ENCODE measurements at regions not wholly inside any gene's neighbourhood (a gene's known extent, or its start where the extent isn't known, plus 50 kb on each side); places are given as distances from the start of the nearest gene placed in this dataset.

GRCh38 chr2:78351208-78351607 is 674.3 kb upstream of the REG3G start:
- CTCF ChIA-PET = no interaction called here
- H3K36me3 Mint-ChIP-seq = no peaks in the 10 kb centered on the region
- no peaks in the 10 kb centered on the region for H3K27me3 Mint-ChIP-seq
- H3K9me3 Mint-ChIP-seq = peaks cover 6% of the 10 kb centered on the region
- H3K27ac Mint-ChIP-seq = no peak overlapping the region
- H3K4me3 Mint-ChIP-seq = no peak overlapping the region
- DNase-seq = no peak
- H3K4me1 Mint-ChIP-seq = no peaks in the 10 kb centered on the region

GRCh38 chr2:78353168-78353567 is 672.3 kb upstream of the REG3G start:
- Mint-ChIP-seq H3K4me3 (no peak overlapping the region), H3K27me3 (no peaks in the 10 kb centered on the region), H3K4me1 (no peaks in the 10 kb centered on the region), H3K27ac (no peak overlapping the region), H3K36me3 (no peaks in the 10 kb centered on the region), H3K9me3 (peaks cover 7% of the 10 kb centered on the region)
- CTCF ChIA-PET = no interaction called here
- no peak for DNase-seq

- no peak overlapping the region for H3K27ac Mint-ChIP-seq
- no peaks in the 10 kb centered on the region for H3K36me3 Mint-ChIP-seq
- no peak for DNase-seq
- no peaks in the 10 kb centered on the region for H3K4me1 Mint-ChIP-seq
- H3K27me3 Mint-ChIP-seq = no peaks in the 10 kb centered on the region
- CTCF ChIA-PET = no interaction called here
- no peak overlapping the region for H3K4me3 Mint-ChIP-seq
- H3K9me3 Mint-ChIP-seq = peaks cover 13% of the 10 kb centered on the region
Measured at GRCh38 chr2:78355967-78356366, 669.5 kb upstream of the REG3G start.

- H3K27me3 Mint-ChIP-seq = no peaks in the 10 kb centered on the region
- no peaks in the 10 kb centered on the region for H3K4me1 Mint-ChIP-seq
- no peak overlapping the region for H3K27ac Mint-ChIP-seq
- CTCF ChIA-PET = no interaction called here
- no peaks in the 10 kb centered on the region for H3K36me3 Mint-ChIP-seq
- no peak overlapping the region for H3K4me3 Mint-ChIP-seq
- H3K9me3 Mint-ChIP-seq = peaks cover 2% of the 10 kb centered on the region
- no peak for DNase-seq
Measured at GRCh38 chr2:78383576-78383975, 641.9 kb upstream of the REG3G start.

GRCh38 chr2:78397198-78397597 is 628.3 kb upstream of the REG3G start:
- CTCF ChIA-PET = no interaction called here
- H3K4me3 Mint-ChIP-seq = no peak overlapping the region
- H3K9me3 Mint-ChIP-seq = peaks cover 33% of the 10 kb centered on the region
- DNase-seq = no peak
- no peak overlapping the region for H3K27ac Mint-ChIP-seq
- no peaks in the 10 kb centered on the region for H3K36me3 Mint-ChIP-seq
- no peaks in the 10 kb centered on the region for H3K4me1 Mint-ChIP-seq
- H3K27me3 Mint-ChIP-seq = no peaks in the 10 kb centered on the region

- Mint-ChIP-seq H3K9me3 (peaks cover 11% of the 10 kb centered on the region), H3K4me1 (no peaks in the 10 kb centered on the region), H3K36me3 (no peaks in the 10 kb centered on the region), H3K4me3 (no peak overlapping the region), H3K27ac (no peak overlapping the region), H3K27me3 (no peaks in the 10 kb centered on the region)
- CTCF ChIA-PET = no interaction called here
- DNase-seq = no peak
Measured at GRCh38 chr2:78407960-78408794, 617.3 kb upstream of the REG3G start.

GRCh38 chr2:78408795-78409118 is 616.7 kb upstream of the REG3G start:
- Mint-ChIP-seq H3K4me3 (no peak overlapping the region), H3K9me3 (peaks cover 11% of the 10 kb centered on the region), H3K27ac (no peak overlapping the region), H3K36me3 (no peaks in the 10 kb centered on the region), H3K27me3 (no peaks in the 10 kb centered on the region), H3K4me1 (no peaks in the 10 kb centered on the region)
- CTCF ChIA-PET = no interaction called here
- no peak for DNase-seq

GRCh38 chr2:78411303-78411702 is 614.2 kb upstream of the REG3G start:
- H3K27me3 Mint-ChIP-seq = no peaks in the 10 kb centered on the region
- DNase-seq = no peak
- H3K4me1 Mint-ChIP-seq = no peaks in the 10 kb centered on the region
- H3K36me3 Mint-ChIP-seq = no peaks in the 10 kb centered on the region
- CTCF ChIA-PET = interaction anchor here (0.5 kb wide), 1 partner anchor 500 kb away, joined by 3 read pairs; no protein-coding TSS in a partner anchor
- no peak overlapping the region for H3K4me3 Mint-ChIP-seq
- H3K9me3 Mint-ChIP-seq = peaks cover 11% of the 10 kb centered on the region
- no peak overlapping the region for H3K27ac Mint-ChIP-seq

- Mint-ChIP-seq H3K4me1 (no peaks in the 10 kb centered on the region), H3K9me3 (peaks cover 2% of the 10 kb centered on the region), H3K27ac (no peak overlapping the region), H3K27me3 (no peaks in the 10 kb centered on the region), H3K36me3 (no peaks in the 10 kb centered on the region), H3K4me3 (no peak overlapping the region)
- DNase-seq = no peak
- CTCF ChIA-PET = no interaction called here
Measured at GRCh38 chr2:78416625-78417300, 608.7 kb upstream of the REG3G start.

- no peak for DNase-seq
- no peak overlapping the region for H3K4me3 Mint-ChIP-seq
- no peaks in the 10 kb centered on the region for H3K4me1 Mint-ChIP-seq
- CTCF ChIA-PET = no interaction called here
- no peaks in the 10 kb centered on the region for H3K27me3 Mint-ChIP-seq
- no peaks in the 10 kb centered on the region for H3K36me3 Mint-ChIP-seq
- H3K9me3 Mint-ChIP-seq = peaks cover 3% of the 10 kb centered on the region
- no peak overlapping the region for H3K27ac Mint-ChIP-seq
Measured at GRCh38 chr2:78417355-78417754, 608.1 kb upstream of the REG3G start.

GRCh38 chr2:78418021-78418420 is 607.5 kb upstream of the REG3G start:
- Mint-ChIP-seq H3K27ac (no peak overlapping the region), H3K27me3 (no peaks in the 10 kb centered on the region), H3K4me1 (no peaks in the 10 kb centered on the region), H3K9me3 (peaks cover 4% of the 10 kb centered on the region), H3K4me3 (no peak overlapping the region), H3K36me3 (no peaks in the 10 kb centered on the region)
- no peak for DNase-seq
- CTCF ChIA-PET = no interaction called here

- Mint-ChIP-seq H3K4me1 (no peaks in the 10 kb centered on the region), H3K4me3 (no peak overlapping the region), H3K36me3 (no peaks in the 10 kb centered on the region), H3K9me3 (peaks cover 4% of the 10 kb centered on the region), H3K27me3 (no peaks in the 10 kb centered on the region), H3K27ac (no peak overlapping the region)
- no peak for DNase-seq
- CTCF ChIA-PET = no interaction called here
Measured at GRCh38 chr2:78420132-78420531, 605.4 kb upstream of the REG3G start.

GRCh38 chr2:78423631-78424030 is 601.9 kb upstream of the REG3G start:
- H3K4me3 Mint-ChIP-seq = no peak overlapping the region
- CTCF ChIA-PET = no interaction called here
- H3K9me3 Mint-ChIP-seq = peaks cover 9% of the 10 kb centered on the region
- no peaks in the 10 kb centered on the region for H3K4me1 Mint-ChIP-seq
- no peaks in the 10 kb centered on the region for H3K36me3 Mint-ChIP-seq
- H3K27me3 Mint-ChIP-seq = no peaks in the 10 kb centered on the region
- no peak for DNase-seq
- H3K27ac Mint-ChIP-seq = no peak overlapping the region

- H3K36me3 Mint-ChIP-seq = no peaks in the 10 kb centered on the region
- H3K4me1 Mint-ChIP-seq = no peaks in the 10 kb centered on the region
- no peak overlapping the region for H3K4me3 Mint-ChIP-seq
- peaks cover 16% of the 10 kb centered on the region for H3K9me3 Mint-ChIP-seq
- DNase-seq = no peak
- H3K27ac Mint-ChIP-seq = no peak overlapping the region
- H3K27me3 Mint-ChIP-seq = no peaks in the 10 kb centered on the region
- CTCF ChIA-PET = no interaction called here
Measured at GRCh38 chr2:78427170-78427569, 598.3 kb upstream of the REG3G start.

- CTCF ChIA-PET = no interaction called here
- Mint-ChIP-seq H3K4me3 (no peak overlapping the region), H3K27ac (no peak overlapping the region), H3K9me3 (peaks cover 16% of the 10 kb centered on the region), H3K27me3 (no peaks in the 10 kb centered on the region), H3K4me1 (no peaks in the 10 kb centered on the region), H3K36me3 (no peaks in the 10 kb centered on the region)
- no peak for DNase-seq
Measured at GRCh38 chr2:78431241-78431640, 594.3 kb upstream of the REG3G start.

Data from activated naive CD4-positive, alpha-beta T cell treated with anti-CD3 and anti-CD28 coated beads, Interleukin-2, amount 10 ng/mL, durations not matched to agents 7 days and 5 days (primary cell).